PC-3 (cell line): ENCODE measurements at regions not wholly inside any gene's neighbourhood (a gene's known extent, or its start where the extent isn't known, plus 50 kb on each side); places are given as distances from the start of the nearest gene placed in this dataset.

Experiments
- ATAC-seq: fragments of 200-7000 bp; cut with Tn5 transposase; 2 replicates; pipeline ENCODE4 v1.9.1; 2020; ENCODE audit warnings: mild to moderate bottlenecking, moderate library complexity
- BruUV-seq: library from RNA; stranded (reverse); fragments of 400-500 nt; replicated peaks from 2 replicates; lab custom pipeline; 2021; lab: Mats Ljungman, UMichigan
- CTCF ChIA-PET: fragments of 300-600 bp; sonication (Branson Sonifier 250); formaldehyde crosslinking; loops from one replicate; lab custom pipeline; 2022; ENCODE audit warnings: antibody characterized with exemption; lab: Charles Lee
- POLR2A ChIA-PET: fragments of 300-600 bp; sonication (Branson Sonifier 250); formaldehyde crosslinking; loops from one replicate; lab custom pipeline; 2022; ENCODE audit warnings: antibody characterized with exemption; ENCODE audit not compliant: unreplicated experiment; lab: Charles Lee
- DNase-seq: peaks from one replicate; pipeline ENCODE4 v3.0.0-alpha.2; 2015
- H2AFZ ChIP-seq: fragments of 300-600 bp; sonication (generic); 2 replicates; pipeline ENCODE4 v1.6.0; 2016; ENCODE audit warnings: antibody characterized with exemption, low read length
- H3F3A ChIP-seq: fragments of 300-600 bp; sonication (generic); one replicate; pipeline ENCODE4 v1.6.0; 2017; ENCODE audit warnings: antibody characterized with exemption, low read length, control low read depth, mild to moderate bottlenecking; ENCODE audit not compliant: unreplicated experiment
- H3K27ac ChIP-seq: fragments of 300-600 bp; sonication (generic); 2 replicates; pipeline ENCODE4 v1.5.1; 2016; ENCODE audit warnings: mild to moderate bottlenecking, low read length
- H3K27me3 ChIP-seq: fragments of 300-600 bp; sonication (generic); 2 replicates; pipeline ENCODE4 v1.6.1; 2016; ENCODE audit warnings: low read length, mixed read lengths
- H3K36me3 ChIP-seq: fragments of 300-600 bp; sonication (generic); 2 replicates; pipeline ENCODE4 v1.6.1; 2016; ENCODE audit warnings: low read depth, mixed run types, low read length, mixed read lengths
- H3K4me1 ChIP-seq: fragments of 300-600 bp; sonication (generic); 2 replicates; pipeline ENCODE4 v1.5.1; 2016; ENCODE audit warnings: low read length; ENCODE audit not compliant: insufficient read depth
- H3K4me2 ChIP-seq: fragments of 300-600 bp; sonication (generic); 2 replicates; pipeline ENCODE4 v1.6.0; 2016; ENCODE audit warnings: low read length
- H3K4me3 ChIP-seq: fragments of 300-600 bp; sonication (generic); 2 replicates; pipeline ENCODE4 v1.5.1; 2016; ENCODE audit warnings: mild to moderate bottlenecking, low read length, mixed read lengths
- H3K79me2 ChIP-seq: fragments of 300-600 bp; sonication (generic); 2 replicates; pipeline ENCODE4 v1.6.1; 2017; ENCODE audit warnings: low read length, mixed read lengths
- H3K9ac ChIP-seq: fragments of 300-600 bp; sonication (generic); 2 replicates; pipeline ENCODE4 v1.6.0; 2016; ENCODE audit warnings: mild to moderate bottlenecking, low read length
- H3K9me2 ChIP-seq: fragments of 300-600 bp; sonication (generic); replicated peaks from 2 replicates; pipeline ENCODE4 v1.6.1; 2016; ENCODE audit warnings: mixed run types, low read length, mixed read lengths
- H3K9me3 ChIP-seq: fragments of 300-600 bp; sonication (generic); 2 replicates; pipeline ENCODE4 v1.6.1; 2016; ENCODE audit warnings: low read length, mixed read lengths
- H4K20me1 ChIP-seq: fragments of 300-600 bp; sonication (generic); 2 replicates; pipeline ENCODE4 v1.6.1; 2016; ENCODE audit warnings: low read length, mixed read lengths
- CTCF ChIP-seq: fragments of 300-600 bp; sonication (generic); conservative IDR thresholded peaks from 2 replicates; pipeline ENCODE4 v1.5.1; 2017; ENCODE audit warnings: antibody characterized with exemption, low read depth, mild to moderate bottlenecking, low read length
- EZH2 ChIP-seq: fragments of 300-600 bp; sonication (generic); IDR thresholded peaks from one replicate; pipeline ENCODE4 v1.6.1; 2017; ENCODE audit warnings: antibody characterized with exemption, mild to moderate bottlenecking, low read length; ENCODE audit not compliant: unreplicated experiment
- EZH2phosphoT487 ChIP-seq: fragments of 300-600 bp; sonication (generic); IDR thresholded peaks from 2 replicates; pipeline ENCODE4 v1.6.1; 2018; ENCODE audit warnings: mild to moderate bottlenecking, antibody characterized with exemption, low read length, borderline replicate concordance
- intact Hi-C: fragments of 100-400 bp; cut with micrococcal nuclease; formaldehyde crosslinking; loops from 2 replicates; pipeline ENCODE4 v1.9.0; 2023

DNA sequence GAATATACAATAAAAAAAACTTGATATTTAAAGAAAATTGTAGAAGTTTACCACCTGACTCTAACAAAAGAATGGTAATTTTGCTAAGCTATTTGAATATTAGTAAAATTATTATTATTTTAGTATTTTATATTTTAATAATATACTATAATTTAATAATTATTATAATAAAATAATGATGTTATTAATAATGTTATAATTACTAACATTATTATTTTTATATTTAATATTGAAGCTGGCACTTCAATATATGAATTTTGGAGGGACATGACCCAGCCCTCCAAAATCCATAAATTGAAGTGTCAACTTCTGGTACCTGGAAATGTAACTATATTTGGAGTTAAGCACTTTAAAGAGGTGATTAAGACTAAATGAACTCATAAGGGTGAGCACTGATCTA, 486.1 kb upstream of the CDH9 start:
- no peaks in the 10 kb centered on the region for H3F3A ChIP-seq
- H3K9ac ChIP-seq = no peak overlapping the region
- no peak for ATAC-seq
- ChIA-PET CTCF (no interaction called here), POLR2A (no interaction called here)
- H3K4me3 ChIP-seq = no peak overlapping the region
- intact Hi-C loops = no loop called here
- no TSS peak for BruUV-seq
- no peak overlapping the region for H3K27ac ChIP-seq
- H3K9me2 ChIP-seq = no peaks in the 10 kb centered on the region
- no peaks in the 10 kb centered on the region for H3K79me2 ChIP-seq
- no peaks in the 10 kb centered on the region for H3K36me3 ChIP-seq
- TF ChIP-seq EZH2 (no peak), EZH2phosphoT487 (no peak)
- H2AFZ ChIP-seq = no peak overlapping the region
- H3K4me2 ChIP-seq = no peak overlapping the region
- no peaks in the 10 kb centered on the region for H3K9me3 ChIP-seq
- no peak for DNase-seq
- H4K20me1 ChIP-seq = no peaks in the 10 kb centered on the region
- no peaks in the 10 kb centered on the region for H3K4me1 ChIP-seq
- no peaks in the 10 kb centered on the region for H3K27me3 ChIP-seq

DNA sequence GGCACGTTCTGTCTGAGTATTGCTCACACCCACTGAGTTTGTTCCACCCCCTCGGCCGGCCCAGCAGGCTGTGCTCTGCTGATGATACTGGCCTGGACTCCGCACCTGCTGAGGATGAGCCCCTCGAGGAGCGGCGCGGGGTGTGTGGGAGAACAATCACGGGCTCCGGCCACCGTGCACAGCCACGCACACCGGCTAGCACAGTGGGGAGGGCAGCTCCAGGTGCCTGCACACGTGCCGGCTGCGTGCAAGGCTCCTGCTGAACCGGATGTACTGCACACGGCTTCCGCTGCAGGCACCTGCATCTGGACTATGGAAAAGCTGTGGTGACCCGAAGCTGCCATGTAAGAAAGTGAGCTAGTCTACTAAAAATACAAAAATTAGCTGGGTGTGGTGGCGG, 485.2 kb upstream of the CDH9 start:
- Histone ChIP-seq H3K9me2 (no peaks in the 10 kb centered on the region), H3K4me3 (no peak overlapping the region), H4K20me1 (no peaks in the 10 kb centered on the region), H3F3A (no peaks in the 10 kb centered on the region), H3K27ac (no peak overlapping the region), H3K36me3 (no peaks in the 10 kb centered on the region), H3K9me3 (no peaks in the 10 kb centered on the region), H3K9ac (no peak overlapping the region), H2AFZ (no peak overlapping the region), H3K79me2 (no peaks in the 10 kb centered on the region), H3K27me3 (no peaks in the 10 kb centered on the region), H3K4me2 (no peak overlapping the region), H3K4me1 (no peaks in the 10 kb centered on the region)
- ATAC-seq (no peak), DNase-seq (no peak)
- CTCF ChIA-PET = no interaction called here
- BruUV-seq = no TSS peak
- intact Hi-C loops = no loop called here
- no peak for TF ChIP-seq EZH2
- TF ChIP-seq EZH2phosphoT487 = no peak
- POLR2A ChIA-PET = no interaction called here

DNA sequence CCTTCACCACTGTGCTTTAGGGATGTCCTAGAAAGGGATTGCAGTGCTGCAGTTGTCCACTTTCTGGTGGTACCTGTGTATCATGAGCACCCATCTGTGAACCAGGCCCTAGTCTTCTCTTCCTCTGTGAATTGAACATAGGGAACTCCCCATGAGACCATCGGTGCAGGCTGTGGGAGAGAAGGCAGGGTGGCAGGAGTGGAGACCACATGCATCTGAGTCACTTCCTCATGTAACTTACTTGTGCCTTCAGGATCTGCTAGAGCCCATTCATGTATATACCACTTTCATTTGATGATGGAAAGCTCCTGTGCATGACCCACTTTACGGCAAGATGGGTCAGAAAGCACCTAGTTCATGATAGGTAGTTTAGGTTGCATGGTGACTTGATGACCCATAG, 478.1 kb upstream of the CDH9 start:
- TF ChIP-seq EZH2 (no peak), EZH2phosphoT487 (no peak), CTCF (no peak)
- CTCF ChIA-PET = no interaction called here
- intact Hi-C loops = no loop called here
- H2AFZ ChIP-seq = no peak overlapping the region
- POLR2A ChIA-PET = no interaction called here
- H3K36me3 ChIP-seq = no peaks in the 10 kb centered on the region
- H4K20me1 ChIP-seq = no peaks in the 10 kb centered on the region
- no peak overlapping the region for H3K4me2 ChIP-seq
- no peaks in the 10 kb centered on the region for H3K9me2 ChIP-seq
- H3F3A ChIP-seq = no peaks in the 10 kb centered on the region
- H3K9me3 ChIP-seq = no peaks in the 10 kb centered on the region
- H3K4me1 ChIP-seq = no peaks in the 10 kb centered on the region
- ATAC-seq (no peak), DNase-seq (no peak)
- no peak overlapping the region for H3K4me3 ChIP-seq
- H3K9ac ChIP-seq = no peak overlapping the region
- BruUV-seq = no TSS peak
- no peak overlapping the region for H3K27ac ChIP-seq
- H3K27me3 ChIP-seq = no peaks in the 10 kb centered on the region
- H3K79me2 ChIP-seq = no peaks in the 10 kb centered on the region

DNA sequence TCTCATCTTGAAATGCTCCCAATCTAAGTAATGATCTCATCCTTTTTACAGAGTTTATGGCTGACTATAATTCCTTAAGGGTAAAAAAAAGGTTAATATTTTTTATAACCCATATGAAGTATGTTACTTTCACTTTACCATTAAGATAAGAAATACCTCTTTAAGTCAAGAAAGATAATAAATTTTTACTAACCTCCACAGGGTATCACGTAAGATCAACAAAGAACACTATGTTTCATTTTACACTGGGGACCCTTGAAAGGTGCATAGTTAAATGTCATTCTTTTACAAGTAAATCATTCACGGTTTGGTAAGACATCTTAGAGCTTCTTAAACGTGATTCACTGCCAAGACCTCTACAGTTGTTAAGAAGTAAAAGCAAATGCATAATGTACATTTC, 472.7 kb upstream of the CDH9 start:
- ChIA-PET POLR2A (no interaction called here), CTCF (no interaction called here)
- H3K27ac ChIP-seq = no peak overlapping the region
- intact Hi-C loops = no loop called here
- H3K4me3 ChIP-seq = peak overlapping the region; percentile 35; the same call in 1 of the 2 replicates
- no peaks in the 10 kb centered on the region for H3F3A ChIP-seq
- H3K4me2 ChIP-seq = peak overlapping the region; percentile 71
- DNase-seq (no peak), ATAC-seq (peak; percentile 51)
- no peak for TF ChIP-seq EZH2
- TF ChIP-seq CTCF = no peak
- no peak for TF ChIP-seq EZH2phosphoT487
- H3K79me2 ChIP-seq = no peaks in the 10 kb centered on the region
- no peaks in the 10 kb centered on the region for H3K9me3 ChIP-seq
- no TSS peak for BruUV-seq
- H3K9me2 ChIP-seq = no peaks in the 10 kb centered on the region
- H3K4me1 ChIP-seq = no peaks in the 10 kb centered on the region
- no peak overlapping the region for H3K9ac ChIP-seq
- H3K36me3 ChIP-seq = no peaks in the 10 kb centered on the region
- H4K20me1 ChIP-seq = no peaks in the 10 kb centered on the region
- H3K27me3 ChIP-seq = no peaks in the 10 kb centered on the region
- peak overlapping the region; percentile 54; the same call in 1 of the 2 replicates for H2AFZ ChIP-seq
